HL-60 (cell line): ENCODE measurements at regions not wholly inside any gene's neighbourhood (a gene's known extent, or its start where the extent isn't known, plus 50 kb on each side); places are given as distances from the start of the nearest gene placed in this dataset.

Experiments used
- DNase-seq, 2 experiments: peaks; one replicate each; pipeline ENCODE4 v3.0.0-alpha.2; 2010 to 2020; ENCODE audit warnings: low read depth in 1 of 2, low spot score in 1 of 2
- H3K27ac ChIP-seq: fragments of 250-450 bp; sonication (Bioruptor Pico); replicated peaks from 2 replicates; pipeline ENCODE4 v1.5.1; 2020; ENCODE audit warnings: mild to moderate bottlenecking, moderate library complexity
- H3K27me3 ChIP-seq: fragments of 250-450 bp; sonication (Bioruptor Pico); 2 replicates; pipeline ENCODE4 v1.5.1; 2021; ENCODE audit warnings: mild to moderate bottlenecking, moderate library complexity; ENCODE audit not compliant: insufficient read depth, poor library complexity, severe bottlenecking
- H3K4me3 ChIP-seq: replicated peaks from 2 replicates; pipeline ENCODE4 v1.5.1; 2011; ENCODE audit warnings: mild to moderate bottlenecking, control low read depth, low read length; ENCODE audit not compliant: insufficient read depth
- GABPA ChIP-seq: IDR thresholded peaks from 2 replicates; pipeline ENCODE4 v1.6.1; 2012; ENCODE audit warnings: low read depth
- POLR2AphosphoS5 ChIP-seq: IDR thresholded peaks from 2 replicates; pipeline ENCODE4 v1.6.1; 2012; ENCODE audit warnings: low read depth
- REST ChIP-seq: IDR thresholded peaks from 2 replicates; pipeline ENCODE4 v1.6.1; 2012; ENCODE audit warnings: low read depth; ENCODE audit not compliant: insufficient replicate concordance
- SPI1 ChIP-seq: IDR thresholded peaks from 2 replicates; pipeline ENCODE4 v1.6.1; 2012; ENCODE audit warnings: low read depth, mild to moderate bottlenecking, borderline replicate concordance
- TF ChIP-seq, protein P1 (sequence below): IDR thresholded peaks from one replicate; pipeline ENCODE4 v1.5.1; 2011; ENCODE audit warnings: low read length, control low read depth, inconsistent platforms; ENCODE audit not compliant: insufficient read depth

- DNase-seq: no peak
- Histone ChIP-seq H3K4me3 (no peak overlapping the region), H3K27me3 (no peaks in the 10 kb centered on the region), H3K27ac (no peak overlapping the region)
- TF ChIP-seq, protein P1, sequence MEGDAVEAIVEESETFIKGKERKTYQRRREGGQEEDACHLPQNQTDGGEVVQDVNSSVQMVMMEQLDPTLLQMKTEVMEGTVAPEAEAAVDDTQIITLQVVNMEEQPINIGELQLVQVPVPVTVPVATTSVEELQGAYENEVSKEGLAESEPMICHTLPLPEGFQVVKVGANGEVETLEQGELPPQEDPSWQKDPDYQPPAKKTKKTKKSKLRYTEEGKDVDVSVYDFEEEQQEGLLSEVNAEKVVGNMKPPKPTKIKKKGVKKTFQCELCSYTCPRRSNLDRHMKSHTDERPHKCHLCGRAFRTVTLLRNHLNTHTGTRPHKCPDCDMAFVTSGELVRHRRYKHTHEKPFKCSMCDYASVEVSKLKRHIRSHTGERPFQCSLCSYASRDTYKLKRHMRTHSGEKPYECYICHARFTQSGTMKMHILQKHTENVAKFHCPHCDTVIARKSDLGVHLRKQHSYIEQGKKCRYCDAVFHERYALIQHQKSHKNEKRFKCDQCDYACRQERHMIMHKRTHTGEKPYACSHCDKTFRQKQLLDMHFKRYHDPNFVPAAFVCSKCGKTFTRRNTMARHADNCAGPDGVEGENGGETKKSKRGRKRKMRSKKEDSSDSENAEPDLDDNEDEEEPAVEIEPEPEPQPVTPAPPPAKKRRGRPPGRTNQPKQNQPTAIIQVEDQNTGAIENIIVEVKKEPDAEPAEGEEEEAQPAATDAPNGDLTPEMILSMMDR: no peak
- TF ChIP-seq REST (no peak), SPI1 (no peak), POLR2AphosphoS5 (no peak), GABPA (no peak)
Observed at GRCh38 chr17:54021418-54021817, 198.7 kb downstream of the KIF2B start.

GRCh38 chr17:54028986-54029580 is 206.4 kb downstream of the KIF2B start:
- H3K27me3 ChIP-seq: no peaks in the 10 kb centered on the region
- no peak for DNase-seq
- H3K27ac ChIP-seq: no peak overlapping the region
- H3K4me3 ChIP-seq: no peak overlapping the region
- TF ChIP-seq, protein P1: no peak
- TF ChIP-seq GABPA (no peak), SPI1 (no peak), POLR2AphosphoS5 (no peak), REST (no peak)

DNA sequence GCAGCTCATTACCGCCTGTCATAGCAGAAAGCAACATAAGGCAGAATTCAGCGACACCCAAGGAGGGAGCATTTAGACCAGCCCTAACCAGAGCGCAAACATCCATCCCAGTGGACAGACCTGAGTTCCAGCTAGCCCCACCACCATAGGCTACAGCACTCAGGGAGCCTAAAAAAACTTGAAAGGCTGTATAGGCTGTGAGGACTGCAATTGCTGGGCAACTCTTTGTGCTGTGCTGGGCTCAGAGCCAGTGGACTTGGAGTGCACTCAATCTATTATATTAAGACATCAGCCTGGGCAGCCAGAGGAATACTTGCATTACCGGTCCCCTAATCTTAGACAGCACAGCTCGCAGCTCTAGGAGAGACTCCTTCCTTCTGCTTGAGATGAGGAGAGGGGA is 207.3 kb downstream of the KIF2B start:
- H3K27ac ChIP-seq: no peak overlapping the region
- TF ChIP-seq SPI1: no peak
- TF ChIP-seq POLR2AphosphoS5: no peak
- TF ChIP-seq GABPA: no peak
- no peak for TF ChIP-seq REST
- TF ChIP-seq, protein P1: no peak
- no peak for DNase-seq
- H3K27me3 ChIP-seq: no peaks in the 10 kb centered on the region
- H3K4me3 ChIP-seq: no peak overlapping the region
